Stimulated activated CD8-positive, alpha-beta memory T cell treated with anti-CD3 and anti-CD28 coated beads, Interleukin-4, amount 100 ng/mL, for 4 hours (primary cell): ENCODE measurements at regions not wholly inside any gene's neighbourhood (a gene's known extent, or its start where the extent isn't known, plus 50 kb on each side); places are given as distances from the start of the nearest gene placed in this dataset.
"Not testable (repeated sequence)": the region's sequence is repeated elsewhere in the genome, so short reads cannot be mapped to it uniquely, and the experiment has no call there.

ENCODE experiments used
- DNase-seq, 2 donors: peaks; one replicate each; pipeline ENCODE4 v3.0.0-alpha.2; 2020; ENCODE audit warnings: low read depth in 2 of 2, low spot score in 1 of 2

GRCh38 chr13:109702030-109702597 is 84.3 kb downstream of the IRS2 start:
- DNase-seq = not testable (repeated sequence)

- DNase-seq = no peak
Observed at GRCh38 chr13:109700176-109700575, 86.2 kb downstream of the IRS2 start.

GRCh38 chr13:109699628-109700071 is 86.7 kb downstream of the IRS2 start:
- no peak for DNase-seq

GRCh38 chr13:109698779-109699178 is 87.6 kb downstream of the IRS2 start:
- DNase-seq = no peak

GRCh38 chr13:109697936-109698335 is 88.4 kb downstream of the IRS2 start:
- DNase-seq = no peak

GRCh38 chr13:109695402-109696190 is 90.8 kb downstream of the IRS2 start:
- no peak for DNase-seq

- no peak for DNase-seq
Observed at GRCh38 chr13:109694972-109695371, 91.4 kb downstream of the IRS2 start.

- no peak for DNase-seq
Observed at GRCh38 chr13:109693213-109693612, 93.2 kb downstream of the IRS2 start.

GRCh38 chr13:109691689-109692088 is 94.7 kb downstream of the IRS2 start:
- DNase-seq = no peak

- DNase-seq = no peak
Observed at GRCh38 chr13:109687559-109688448, 98.6 kb downstream of the IRS2 start.

GRCh38 chr13:109685203-109685602 is 101.2 kb downstream of the IRS2 start:
- DNase-seq = no peak

- no peak for DNase-seq
Observed at GRCh38 chr13:109684824-109685202, 101.6 kb downstream of the IRS2 start.

- DNase-seq = no peak
Observed at GRCh38 chr13:109684084-109684823, 102.1 kb downstream of the IRS2 start.

- DNase-seq = no peak
Observed at GRCh38 chr13:109682534-109683244, 103.7 kb downstream of the IRS2 start.

GRCh38 chr13:109680930-109681329 is 105.5 kb downstream of the IRS2 start:
- no peak for DNase-seq

- DNase-seq = no peak
Observed at GRCh38 chr13:109680288-109680687, 106.1 kb downstream of the IRS2 start.

GRCh38 chr13:109678459-109678858 is 107.9 kb downstream of the IRS2 start:
- no peak for DNase-seq

- DNase-seq = no peak
Observed at GRCh38 chr13:109677206-109677605, 109.2 kb downstream of the IRS2 start.

GRCh38 chr13:109673477-109673876 is 112.9 kb downstream of the IRS2 start:
- DNase-seq = no peak

GRCh38 chr13:109672545-109672944 is 113.8 kb downstream of the IRS2 start:
- DNase-seq = no peak
